ENCODE measurements at regions not wholly inside any gene's neighbourhood (a gene's known extent, or its start where the extent isn't known, plus 50 kb on each side); places are given as distances from the start of the nearest gene placed in this dataset.

GRCh38 chr21:24096651-24097050, 1510.6 kb downstream of the MRPL39 start:
- TF ChIP-seq CREB1 (IDR thresholded peaks at IDR 0.05; ENCODE audit: low read depth) (no peak), TEAD4 (IDR thresholded peaks at IDR 0.05) (no peak), FOXM1 (IDR thresholded peaks at IDR 0.05; ENCODE audit: borderline replicate concordance, low read depth) (no peak), EP300 (IDR thresholded peaks at IDR 0.05; ENCODE audit: borderline replicate concordance) (no peak), CEBPB (IDR thresholded peaks at IDR 0.05) (no peak), TAF1 (IDR thresholded peaks at IDR 0.05; ENCODE audit: low read depth) (no peak), RAD21 (IDR thresholded peaks at IDR 0.05; ENCODE audit: low read depth) (no peak), ZBTB7A (IDR thresholded peaks at IDR 0.05; ENCODE audit: low read depth) (no peak), YY1 (IDR thresholded peaks at IDR 0.05; ENCODE audit: low read depth) (no peak), EGR1 (IDR thresholded peaks at IDR 0.05) (no peak), NFIC (IDR thresholded peaks at IDR 0.05) (no peak), TCF12 (IDR thresholded peaks at IDR 0.05; ENCODE audit: low read depth) (no peak)
- TF ChIP-seq, protein P1, sequence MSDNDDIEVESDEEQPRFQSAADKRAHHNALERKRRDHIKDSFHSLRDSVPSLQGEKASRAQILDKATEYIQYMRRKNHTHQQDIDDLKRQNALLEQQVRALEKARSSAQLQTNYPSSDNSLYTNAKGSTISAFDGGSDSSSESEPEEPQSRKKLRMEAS (IDR thresholded peaks at IDR 0.05): no peak
- TF ChIP-seq, protein P2, sequence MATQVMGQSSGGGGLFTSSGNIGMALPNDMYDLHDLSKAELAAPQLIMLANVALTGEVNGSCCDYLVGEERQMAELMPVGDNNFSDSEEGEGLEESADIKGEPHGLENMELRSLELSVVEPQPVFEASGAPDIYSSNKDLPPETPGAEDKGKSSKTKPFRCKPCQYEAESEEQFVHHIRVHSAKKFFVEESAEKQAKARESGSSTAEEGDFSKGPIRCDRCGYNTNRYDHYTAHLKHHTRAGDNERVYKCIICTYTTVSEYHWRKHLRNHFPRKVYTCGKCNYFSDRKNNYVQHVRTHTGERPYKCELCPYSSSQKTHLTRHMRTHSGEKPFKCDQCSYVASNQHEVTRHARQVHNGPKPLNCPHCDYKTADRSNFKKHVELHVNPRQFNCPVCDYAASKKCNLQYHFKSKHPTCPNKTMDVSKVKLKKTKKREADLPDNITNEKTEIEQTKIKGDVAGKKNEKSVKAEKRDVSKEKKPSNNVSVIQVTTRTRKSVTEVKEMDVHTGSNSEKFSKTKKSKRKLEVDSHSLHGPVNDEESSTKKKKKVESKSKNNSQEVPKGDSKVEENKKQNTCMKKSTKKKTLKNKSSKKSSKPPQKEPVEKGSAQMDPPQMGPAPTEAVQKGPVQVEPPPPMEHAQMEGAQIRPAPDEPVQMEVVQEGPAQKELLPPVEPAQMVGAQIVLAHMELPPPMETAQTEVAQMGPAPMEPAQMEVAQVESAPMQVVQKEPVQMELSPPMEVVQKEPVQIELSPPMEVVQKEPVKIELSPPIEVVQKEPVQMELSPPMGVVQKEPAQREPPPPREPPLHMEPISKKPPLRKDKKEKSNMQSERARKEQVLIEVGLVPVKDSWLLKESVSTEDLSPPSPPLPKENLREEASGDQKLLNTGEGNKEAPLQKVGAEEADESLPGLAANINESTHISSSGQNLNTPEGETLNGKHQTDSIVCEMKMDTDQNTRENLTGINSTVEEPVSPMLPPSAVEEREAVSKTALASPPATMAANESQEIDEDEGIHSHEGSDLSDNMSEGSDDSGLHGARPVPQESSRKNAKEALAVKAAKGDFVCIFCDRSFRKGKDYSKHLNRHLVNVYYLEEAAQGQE (IDR thresholded peaks at IDR 0.05; ENCODE audit: low read depth): no peak
